ENCODE measurements at regions not wholly inside any gene's neighbourhood (a gene's known extent, or its start where the extent isn't known, plus 50 kb on each side); places are given as distances from the start of the nearest gene placed in this dataset.

GRCh38 chr3:168489301-168489700 lies 393.6 kb upstream of the GOLIM4 start:
- Histone ChIP-seq H3K27ac (ENCODE audit: low read length) (no peak overlapping the region), H3K27me3 (replicated peaks; ENCODE audit: insufficient read depth, low read length) (no peaks in the 10 kb centered on the region), H3K9ac (ENCODE audit: low read length) (no peak overlapping the region), H3K4me2 (ENCODE audit: low read depth, low read length) (no peak overlapping the region), H4K20me1 (ENCODE audit: insufficient read depth, low read length) (no peaks in the 10 kb centered on the region), H3K9me3 (replicated peaks; ENCODE audit: insufficient read depth, low read length) (no peaks in the 10 kb centered on the region), H3K9me2 (replicated peaks; ENCODE audit: insufficient read depth, low read length) (no peaks in the 10 kb centered on the region), H3K4me3 (ENCODE audit: low read length) (no peak overlapping the region), H3F3A (ENCODE audit: insufficient read depth, low read length) (no peaks in the 10 kb centered on the region), H3K4me1 (ENCODE audit: low read length) (no peaks in the 10 kb centered on the region), H2AFZ (ENCODE audit: low read length) (no peak overlapping the region), H3K36me3 (replicated peaks; ENCODE audit: insufficient read depth, low read length) (no peaks in the 10 kb centered on the region), H3K79me2 (ENCODE audit: low read length) (no peaks in the 10 kb centered on the region)
- TF ChIP-seq CTCF (IDR thresholded peaks at IDR 0.05; ENCODE audit: low read length) (no peak), EZH2 (optimal IDR thresholded peaks at IDR 0.05; ENCODE audit: low read depth, low read length) (no peak), EZH2phosphoT487 (IDR thresholded peaks at IDR 0.05; ENCODE audit: low read length) (no peak)
- DNase-seq, result no peak

- H3K27ac ChIP-seq (ENCODE audit: low read length), result no peak overlapping the region
- no peak overlapping the region for H2AFZ ChIP-seq (ENCODE audit: low read length)
- H3F3A ChIP-seq (ENCODE audit: insufficient read depth, low read length), result no peaks in the 10 kb centered on the region
- no peak overlapping the region for H3K4me2 ChIP-seq (ENCODE audit: low read depth, low read length)
- no peak overlapping the region for H3K9ac ChIP-seq (ENCODE audit: low read length)
- DNase-seq, result no peak
- H3K4me1 ChIP-seq (ENCODE audit: low read length), result no peaks in the 10 kb centered on the region
- no peaks in the 10 kb centered on the region for H4K20me1 ChIP-seq (ENCODE audit: insufficient read depth, low read length)
- H3K79me2 ChIP-seq (ENCODE audit: low read length), result no peaks in the 10 kb centered on the region
- H3K4me3 ChIP-seq (ENCODE audit: low read length), result no peak overlapping the region
- TF ChIP-seq EZH2phosphoT487 (IDR thresholded peaks at IDR 0.05; ENCODE audit: low read length), result no peak
- no peak for TF ChIP-seq EZH2 (optimal IDR thresholded peaks at IDR 0.05; ENCODE audit: low read depth, low read length)
- no peak for TF ChIP-seq CTCF (IDR thresholded peaks at IDR 0.05; ENCODE audit: low read length)
- H3K36me3 ChIP-seq (replicated peaks; ENCODE audit: insufficient read depth, low read length), result no peaks in the 10 kb centered on the region
- H3K9me2 ChIP-seq (replicated peaks; ENCODE audit: insufficient read depth, low read length), result no peaks in the 10 kb centered on the region
- no peaks in the 10 kb centered on the region for H3K27me3 ChIP-seq (replicated peaks; ENCODE audit: insufficient read depth, low read length)
- H3K9me3 ChIP-seq (replicated peaks; ENCODE audit: insufficient read depth, low read length), result no peaks in the 10 kb centered on the region
Observed at GRCh38 chr3:168485936-168486335, 390.2 kb upstream of the GOLIM4 start.

GRCh38 chr3:168476360-168476980 lies 380.7 kb upstream of the GOLIM4 start:
- no peak overlapping the region for H3K4me3 ChIP-seq (ENCODE audit: low read length)
- H3K27me3 ChIP-seq (replicated peaks; ENCODE audit: insufficient read depth, low read length), result no peaks in the 10 kb centered on the region
- H3K9me2 ChIP-seq (replicated peaks; ENCODE audit: insufficient read depth, low read length), result no peaks in the 10 kb centered on the region
- no peak overlapping the region for H3K9ac ChIP-seq (ENCODE audit: low read length)
- no peaks in the 10 kb centered on the region for H3F3A ChIP-seq (ENCODE audit: insufficient read depth, low read length)
- H4K20me1 ChIP-seq (ENCODE audit: insufficient read depth, low read length), result no peaks in the 10 kb centered on the region
- H3K36me3 ChIP-seq (replicated peaks; ENCODE audit: insufficient read depth, low read length), result no peaks in the 10 kb centered on the region
- TF ChIP-seq EZH2 (optimal IDR thresholded peaks at IDR 0.05; ENCODE audit: low read depth, low read length) (no peak), EZH2phosphoT487 (IDR thresholded peaks at IDR 0.05; ENCODE audit: low read length) (no peak), CTCF (IDR thresholded peaks at IDR 0.05; ENCODE audit: low read length) (no peak)
- H3K27ac ChIP-seq (ENCODE audit: low read length), result no peak overlapping the region
- H3K9me3 ChIP-seq (replicated peaks; ENCODE audit: insufficient read depth, low read length), result no peaks in the 10 kb centered on the region
- H2AFZ ChIP-seq (ENCODE audit: low read length), result no peak overlapping the region
- H3K79me2 ChIP-seq (ENCODE audit: low read length), result no peaks in the 10 kb centered on the region
- H3K4me2 ChIP-seq (ENCODE audit: low read depth, low read length), result no peak overlapping the region
- DNase-seq, result no peak
- no peaks in the 10 kb centered on the region for H3K4me1 ChIP-seq (ENCODE audit: low read length)

All from MM.1S (cell line).